GM19468 (cell line): ENCODE measurements at regions not wholly inside any gene's neighbourhood (a gene's known extent, or its start where the extent isn't known, plus 50 kb on each side); places are given as distances from the start of the nearest gene placed in this dataset.

Experiments
- ATAC-seq: cut with Tn5 transposase; IDR thresholded peaks from one replicate; pipeline ENCODE4 v1.9.1; 2021; ENCODE audit warnings: mild to moderate bottlenecking, moderate library complexity, moderate number of reproducible peaks; ENCODE audit not compliant: unreplicated experiment; ENCODE audit errors: extremely low read depth

DNA sequence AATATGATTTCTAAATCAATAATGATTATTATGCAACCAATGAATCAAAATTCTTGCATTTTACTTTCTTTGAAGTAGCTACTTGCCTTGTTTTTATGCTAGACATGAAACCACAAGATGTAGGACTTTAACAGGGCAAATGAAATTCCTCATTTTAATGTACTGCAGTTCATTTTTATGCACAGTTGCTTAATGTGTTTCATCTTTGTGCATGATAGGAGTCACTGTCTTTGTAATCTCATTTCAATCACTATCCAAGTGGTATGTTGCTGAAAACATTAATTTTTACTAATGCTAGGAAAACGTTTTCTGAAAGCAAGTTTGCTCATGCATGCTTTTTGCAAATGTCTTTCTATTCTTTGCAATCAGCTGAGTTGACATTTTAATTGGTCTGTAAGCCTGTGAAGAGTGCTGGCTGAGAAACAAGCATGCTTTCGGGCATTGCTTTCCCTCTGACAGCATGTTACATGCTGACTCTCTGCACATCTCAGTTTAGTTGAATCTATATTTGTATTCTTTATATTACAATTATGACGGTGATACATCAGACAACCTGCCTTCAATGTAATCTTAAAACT, 535.0 kb upstream of the CDH18 start:
- no peak for ATAC-seq

DNA sequence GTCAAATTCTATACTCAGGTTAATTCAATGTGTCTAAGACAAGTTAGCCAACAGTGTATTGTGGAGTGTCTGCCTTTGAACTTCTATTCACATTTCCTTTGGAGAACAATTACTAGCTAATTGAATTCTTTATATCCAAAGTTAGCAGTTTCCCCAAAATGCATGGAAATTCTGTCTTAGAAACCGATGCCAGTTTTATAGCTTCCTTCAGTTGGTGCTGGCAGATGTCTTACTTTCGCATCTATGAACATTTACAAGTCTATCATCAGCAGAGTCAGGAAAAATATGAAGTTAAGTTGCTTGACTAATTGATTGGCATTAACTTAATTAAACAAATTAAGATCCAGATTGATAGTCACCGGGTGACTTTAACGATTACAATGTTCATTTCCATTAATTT, 527.6 kb upstream of the CDH18 start:
- ATAC-seq = no peak

DNA sequence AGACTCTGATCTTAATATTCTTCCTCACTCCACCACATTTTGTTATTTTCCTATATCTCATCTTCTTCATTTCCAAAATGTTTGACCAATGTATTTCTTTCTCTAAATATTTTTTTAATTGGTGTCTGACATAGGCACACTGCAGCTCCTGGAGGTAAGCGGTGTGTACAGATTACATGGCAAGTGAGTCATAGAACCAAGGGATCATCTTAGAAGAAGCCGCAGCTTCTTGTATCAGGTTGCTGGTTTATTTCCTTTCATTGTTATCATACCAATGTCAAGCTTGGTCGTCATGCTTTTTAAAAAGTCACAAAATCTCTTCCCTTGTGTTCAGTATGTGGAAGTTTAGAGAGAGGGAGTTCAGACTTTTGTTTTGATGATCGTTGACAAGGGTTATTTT, 526.1 kb upstream of the CDH18 start:
- no peak for ATAC-seq

DNA sequence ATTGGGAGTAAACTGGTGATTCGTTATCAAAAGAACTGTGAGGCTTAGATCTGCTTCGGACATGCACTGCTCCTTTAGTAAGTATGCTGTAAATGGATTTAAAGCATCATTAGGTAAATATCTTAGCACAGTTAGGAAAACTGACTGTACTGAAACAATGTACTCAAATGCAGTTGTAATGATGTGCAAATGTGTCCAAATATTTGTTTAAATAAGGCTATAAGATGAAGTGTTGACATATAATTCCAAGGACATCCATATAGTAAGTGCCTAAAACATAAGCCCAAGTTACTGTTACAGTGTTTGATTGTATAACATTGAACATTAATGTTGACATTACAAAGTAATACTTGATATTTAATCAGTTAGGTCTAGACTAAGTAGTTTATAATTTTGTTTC, 512.5 kb upstream of the CDH18 start:
- ATAC-seq = no peak

DNA sequence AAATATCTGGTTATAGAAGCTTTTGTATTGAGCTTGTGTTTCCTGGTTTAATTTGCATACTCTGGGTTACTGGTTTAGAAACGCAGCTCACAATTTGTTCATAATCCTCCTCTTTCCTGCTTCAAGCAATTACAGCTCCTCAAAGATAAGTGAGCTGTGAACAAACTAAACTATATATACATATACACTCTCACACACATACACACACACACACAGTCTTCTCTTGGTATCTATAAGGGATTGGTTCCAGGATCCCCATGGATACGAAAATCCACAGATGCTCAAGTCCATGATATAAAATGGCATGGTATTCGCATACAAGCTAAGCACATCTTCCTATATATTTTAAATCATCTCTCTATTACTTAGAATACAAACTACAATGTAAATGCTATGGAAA, 510.9 kb upstream of the CDH18 start:
- no peak for ATAC-seq

DNA sequence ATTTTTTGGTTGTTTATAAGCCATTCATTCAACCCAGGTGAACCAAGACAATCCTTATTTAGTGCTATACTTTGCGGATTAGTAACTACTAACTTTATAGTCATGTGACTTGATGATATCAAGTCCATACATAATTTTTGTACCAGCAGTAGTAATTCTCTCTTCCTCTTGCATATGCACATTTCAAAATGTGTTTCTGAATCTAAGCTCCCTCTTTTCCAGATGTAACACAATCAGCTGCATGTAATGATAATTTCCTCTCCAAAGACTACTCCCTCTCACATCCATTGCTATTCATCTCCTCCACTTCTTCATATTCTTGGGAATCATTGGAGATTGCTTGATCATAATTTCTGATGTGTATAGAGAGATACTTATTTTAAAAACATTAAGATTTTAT, 510.1 kb upstream of the CDH18 start:
- ATAC-seq = no peak

DNA sequence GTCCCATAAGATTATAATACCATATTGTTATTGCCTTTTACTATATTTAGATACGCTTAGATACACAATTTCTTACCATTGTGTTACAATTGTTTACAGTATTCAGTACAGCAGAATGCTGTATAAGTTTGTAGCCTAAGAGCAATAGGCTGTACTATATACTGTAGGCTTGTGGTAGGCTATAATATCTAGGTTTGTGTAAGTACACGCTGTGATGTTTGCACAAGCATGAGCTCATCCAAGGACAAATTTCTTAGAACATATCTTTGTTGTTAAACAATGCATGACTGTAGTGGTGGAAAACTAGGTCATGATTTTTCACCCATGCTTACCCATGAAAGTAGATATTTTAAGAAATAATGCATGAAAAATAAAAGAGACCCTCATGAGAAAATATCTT, 509.4 kb upstream of the CDH18 start:
- ATAC-seq = no peak

DNA sequence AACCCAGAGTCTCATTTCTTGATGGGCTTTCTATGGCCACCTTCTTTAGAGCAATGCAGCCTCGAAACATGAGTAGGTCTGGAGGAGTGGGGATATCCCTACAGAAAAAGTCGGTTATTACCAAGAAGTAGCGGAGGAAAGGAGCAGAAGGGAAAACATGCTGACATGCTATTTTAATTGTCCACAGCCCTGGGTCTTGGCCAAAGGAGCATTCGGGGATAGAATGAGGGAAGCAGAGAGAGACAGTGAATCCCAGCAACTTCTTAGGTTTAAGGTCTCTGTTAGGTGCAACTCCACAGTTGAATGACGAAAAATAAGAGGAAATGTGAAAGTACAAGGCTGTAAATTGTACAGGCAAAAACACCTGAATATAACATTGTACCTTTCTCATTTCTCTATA, 506.7 kb upstream of the CDH18 start:
- ATAC-seq = no peak

DNA sequence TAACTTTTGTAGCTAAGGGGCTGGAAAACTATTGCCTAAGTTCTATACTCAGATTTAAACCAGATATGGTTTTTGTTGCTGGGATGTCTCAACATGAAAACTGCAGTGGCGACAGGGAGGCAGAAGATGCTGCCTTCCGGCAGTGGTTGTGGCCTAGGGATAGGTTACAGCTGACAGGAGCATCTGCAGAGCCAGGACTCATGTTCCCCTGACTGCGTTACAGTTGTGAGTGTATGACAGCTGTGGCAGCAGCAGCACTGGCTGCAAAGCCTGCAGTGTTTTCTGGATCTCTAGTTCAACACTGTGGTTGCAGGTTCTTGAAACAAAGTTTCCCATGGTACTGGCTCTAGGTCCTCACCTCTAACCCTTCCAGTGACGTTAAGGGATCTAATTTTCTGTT, 498.8 kb upstream of the CDH18 start:
- no peak for ATAC-seq

DNA sequence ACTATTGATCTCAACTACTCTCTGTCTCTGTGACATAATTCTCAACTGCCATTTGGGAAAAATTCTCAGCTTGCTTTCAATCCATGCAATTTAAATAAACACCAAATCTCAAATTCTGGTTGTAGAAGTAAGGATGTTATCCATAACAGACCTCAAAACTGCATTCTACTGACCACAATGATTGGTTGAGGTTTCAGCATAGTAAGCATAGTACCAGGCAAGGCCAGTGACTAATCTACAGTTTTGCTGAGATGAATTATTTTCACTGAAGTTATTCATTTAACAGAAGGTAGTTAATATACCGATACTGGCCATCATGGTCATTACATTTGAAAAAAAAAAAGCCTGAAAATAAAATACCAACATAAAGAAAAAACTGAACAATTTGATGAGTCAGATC, 488.0 kb upstream of the CDH18 start:
- ATAC-seq = no peak

DNA sequence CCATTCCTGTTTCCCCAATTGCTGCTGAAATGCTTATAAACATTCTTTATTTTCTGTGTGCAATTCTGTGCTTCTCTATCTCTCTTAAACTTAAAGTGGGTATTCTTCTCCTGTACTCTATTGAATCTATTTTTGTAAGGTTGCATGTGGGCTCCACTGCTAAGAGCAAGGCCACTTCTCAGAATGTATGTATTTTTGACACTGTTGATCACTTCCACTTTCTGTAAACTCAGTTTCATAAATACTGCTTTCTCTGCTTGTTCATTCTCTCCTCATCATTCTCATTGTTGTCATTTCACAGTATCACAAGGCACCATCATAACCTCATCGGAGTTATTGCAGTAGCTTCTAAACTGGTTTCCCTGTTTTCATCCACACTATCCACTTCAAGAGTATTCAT, 483.0 kb upstream of the CDH18 start:
- ATAC-seq = no peak

DNA sequence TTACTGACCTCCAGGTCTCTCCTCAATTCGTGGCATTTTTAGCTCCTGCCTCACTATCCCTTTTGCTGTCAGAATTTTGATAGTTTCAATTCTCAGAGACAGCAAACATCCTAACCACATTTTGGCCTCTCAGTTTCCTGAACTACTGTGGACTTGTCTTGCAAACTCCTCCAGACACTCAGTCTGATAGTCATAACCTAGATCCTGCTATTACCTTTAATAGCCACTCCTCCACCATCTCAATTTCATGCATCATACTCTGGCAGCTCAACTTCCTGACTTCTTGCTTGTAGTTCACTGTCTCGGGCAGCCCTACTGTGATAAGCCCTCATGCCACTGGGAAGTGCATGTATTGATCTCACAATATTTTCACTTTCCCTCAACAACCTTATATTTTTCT, 481.8 kb upstream of the CDH18 start:
- no peak for ATAC-seq

DNA sequence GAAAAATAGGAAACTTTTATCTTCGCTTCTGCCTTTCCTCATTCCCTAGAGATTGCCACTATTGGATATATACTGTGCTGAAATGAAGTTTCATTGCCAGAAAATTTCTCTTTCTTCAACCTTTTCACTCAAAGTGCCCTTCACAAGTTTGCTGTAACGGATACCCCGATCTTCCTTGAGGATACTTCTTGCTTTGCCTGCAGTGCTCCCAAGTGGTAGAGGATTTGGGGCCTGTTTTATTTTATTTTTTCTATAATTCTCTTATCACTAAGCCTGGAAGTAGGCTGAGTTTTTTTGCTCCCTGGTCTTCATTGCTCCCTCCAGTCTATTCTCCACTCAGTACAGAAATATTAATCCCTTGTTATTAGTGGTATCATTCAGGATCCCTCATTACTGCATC, 481.4 kb upstream of the CDH18 start:
- ATAC-seq = no peak

DNA sequence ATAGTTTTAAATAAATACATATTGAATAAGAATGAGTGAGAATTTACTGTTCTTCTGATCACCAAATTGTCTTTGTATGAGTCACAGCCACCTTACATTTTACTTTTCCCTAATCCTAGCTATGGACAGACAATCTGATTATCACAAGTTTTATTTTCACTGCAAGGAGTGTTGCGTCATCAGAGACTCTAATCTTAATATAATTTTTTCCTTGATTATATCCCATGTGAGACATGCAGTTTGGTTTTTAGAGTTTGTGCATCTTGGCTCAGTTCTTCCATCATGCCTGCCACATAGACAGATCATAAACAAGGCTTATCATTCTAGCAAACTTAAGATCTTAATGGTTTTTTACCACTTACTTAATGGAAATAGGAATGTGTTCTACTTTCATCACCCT, 478.5 kb upstream of the CDH18 start:
- no peak for ATAC-seq

DNA sequence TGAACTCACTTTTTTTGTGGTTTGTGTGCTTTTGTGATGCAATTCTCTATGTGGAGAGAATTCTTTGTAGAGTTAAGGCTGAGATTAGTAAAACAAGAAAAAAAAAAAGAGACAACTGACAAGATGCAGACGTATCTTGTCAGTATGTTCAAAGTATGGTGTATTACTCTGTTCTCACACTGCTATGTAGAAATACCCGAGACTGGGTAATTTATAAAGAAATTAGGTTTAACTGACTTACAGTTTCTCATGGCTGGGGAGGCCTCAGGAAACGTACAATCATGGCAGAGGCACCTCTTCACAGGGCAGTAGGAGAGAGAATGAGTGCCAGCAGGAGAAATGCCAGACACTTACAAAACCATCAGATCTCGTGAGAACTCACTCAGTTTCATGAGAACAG, 475.2 kb upstream of the CDH18 start:
- no peak for ATAC-seq

DNA sequence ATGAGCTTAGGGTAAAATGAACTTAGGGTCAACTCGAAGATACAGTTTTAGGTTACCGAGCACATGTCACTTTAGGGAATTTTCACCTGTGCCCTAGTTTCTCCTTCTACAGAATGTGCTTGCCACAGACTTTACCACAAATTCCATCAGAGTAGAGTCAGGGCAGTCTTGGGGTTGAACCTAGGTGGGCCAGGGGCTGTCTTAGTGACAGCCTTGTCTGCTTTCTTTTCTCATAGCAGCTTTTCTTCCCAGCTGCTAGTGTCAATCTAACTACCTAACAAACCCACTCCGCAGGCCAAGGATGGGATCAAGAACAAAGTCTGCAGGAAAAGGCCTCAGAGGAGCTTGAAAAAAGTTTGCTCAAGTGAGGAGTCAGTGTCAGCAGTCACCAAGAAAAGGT, 458.1 kb upstream of the CDH18 start:
- ATAC-seq = no peak

DNA sequence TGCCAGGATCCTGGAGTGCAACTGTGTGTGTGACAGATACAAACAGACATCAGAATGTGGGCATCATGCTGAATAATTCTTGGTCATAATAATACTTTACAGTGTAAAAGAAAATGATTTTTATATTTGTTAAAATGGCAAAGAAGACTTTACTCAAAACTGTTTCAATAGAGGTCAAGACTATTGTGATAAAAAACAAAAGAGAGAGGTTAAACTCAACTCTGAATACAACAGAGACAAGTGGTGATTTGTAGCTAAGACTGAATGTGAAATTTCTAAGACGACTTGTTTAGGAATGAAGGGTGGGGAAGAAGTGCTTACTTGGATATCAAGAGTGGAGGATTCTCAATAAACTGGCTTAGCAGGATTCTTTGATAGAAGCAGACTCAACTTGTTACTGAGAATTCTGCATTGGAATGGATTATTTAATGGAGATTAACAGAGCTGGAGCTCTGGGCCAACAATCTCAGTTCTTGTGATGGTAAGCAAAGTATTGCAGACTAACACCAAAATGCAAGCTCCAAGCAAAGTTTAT, 457.4 kb upstream of the CDH18 start:
- no peak for ATAC-seq

DNA sequence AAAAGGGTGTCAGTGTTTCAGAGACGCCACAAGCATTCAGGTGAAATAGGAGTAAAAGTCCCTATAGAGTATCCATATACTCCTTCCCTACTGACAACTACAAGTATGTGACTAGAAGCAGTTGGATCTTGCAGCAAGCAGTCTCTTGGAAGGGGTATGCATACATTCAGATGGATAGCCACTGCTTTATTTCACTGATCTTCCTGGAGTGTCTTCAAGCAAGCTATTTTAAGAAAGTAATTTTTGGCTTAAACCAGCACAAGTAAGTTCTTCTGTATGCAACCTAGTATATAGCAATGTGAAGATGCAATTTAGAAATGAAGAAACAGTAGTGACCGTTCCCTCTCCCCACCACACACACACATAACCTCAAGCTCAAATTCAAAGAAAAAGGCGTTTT, 446.8 kb upstream of the CDH18 start:
- no peak for ATAC-seq

DNA sequence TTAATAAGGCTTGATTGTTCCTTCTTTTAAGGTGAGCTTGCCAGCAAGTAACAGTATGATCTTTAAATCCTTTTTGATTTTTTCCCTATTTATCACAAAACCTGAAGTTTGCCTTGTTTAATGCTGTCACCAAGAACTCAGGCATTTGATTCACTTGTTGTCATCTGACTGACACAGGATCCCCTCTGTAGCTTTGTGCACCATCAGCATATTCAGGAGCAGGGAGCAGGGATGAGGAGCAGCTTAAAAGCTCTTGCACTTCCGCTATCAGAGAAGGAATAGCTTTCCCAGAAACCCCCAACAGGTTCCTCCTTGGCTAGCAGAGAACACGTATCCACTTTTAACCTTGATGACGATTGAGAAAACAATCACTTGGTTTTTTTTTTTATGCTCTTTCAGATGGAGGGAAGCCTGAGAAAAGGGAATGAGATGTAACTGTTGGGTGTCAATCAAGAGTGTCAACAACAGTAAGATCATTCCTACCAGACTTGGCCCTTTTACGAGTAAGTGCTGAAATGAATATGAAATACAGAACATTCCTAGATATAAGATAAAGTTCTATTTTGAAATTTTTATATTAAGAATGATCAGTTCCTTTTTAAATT, 433.1 kb upstream of the CDH18 start:
- no peak for ATAC-seq
